Adrenal gland (tissue), 5 donors: ENCODE measurements at regions not wholly inside any gene's neighbourhood (a gene's known extent, or its start where the extent isn't known, plus 50 kb on each side); places are given as distances from the start of the nearest gene placed in this dataset.

Experiments used
- POLR2A ChIP-seq, 2 donors: fragments of 450-650 bp; IDR thresholded peaks; one replicate each; pipeline ENCODE4 v1.6.1; 2017; ENCODE audit warnings: antibody characterized with exemption in 2 of 2, mild to moderate bottlenecking in 2 of 2, moderate library complexity in 1 of 2
- TF ChIP-seq, protein P1 (sequence below), 6 experiments: fragments of 450-650 bp in 4 of 6; fragments of 200-600 bp in 2 of 6; sonication (generic) in 1 of 6; IDR thresholded peaks; 1 replicate in 5 of 6; 2 replicates in 1 of 6; pipeline versions ENCODE4 v1.5.1 to v1.8.0; 2016 to 2021; ENCODE audit warnings: antibody characterized with exemption in 6 of 6, mild to moderate bottlenecking in 2 of 6, moderate library complexity in 1 of 6
- donor health status: DM: no; HTN: no; CAD: no.

DNA sequence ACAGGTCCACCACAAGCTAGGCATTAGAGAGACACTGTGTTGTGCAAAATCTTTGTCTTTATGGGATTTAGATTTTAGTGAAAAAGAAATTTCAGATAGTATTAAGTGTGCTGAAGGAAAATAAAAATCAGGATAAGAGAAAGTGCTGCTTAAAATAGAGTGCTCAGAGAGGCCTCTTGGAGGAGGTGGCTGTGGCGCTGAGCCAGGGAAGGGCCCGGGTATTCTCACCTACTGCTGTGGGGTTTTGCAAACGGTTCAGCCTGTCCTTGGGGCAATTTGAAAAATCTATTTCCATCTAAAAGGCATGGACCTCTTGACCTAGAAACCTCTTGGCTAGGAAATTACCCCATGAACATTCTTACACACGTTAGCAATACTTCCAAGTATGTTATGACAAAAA is 267.7 kb downstream of the TJP1 start:
- TF ChIP-seq, protein P1, sequence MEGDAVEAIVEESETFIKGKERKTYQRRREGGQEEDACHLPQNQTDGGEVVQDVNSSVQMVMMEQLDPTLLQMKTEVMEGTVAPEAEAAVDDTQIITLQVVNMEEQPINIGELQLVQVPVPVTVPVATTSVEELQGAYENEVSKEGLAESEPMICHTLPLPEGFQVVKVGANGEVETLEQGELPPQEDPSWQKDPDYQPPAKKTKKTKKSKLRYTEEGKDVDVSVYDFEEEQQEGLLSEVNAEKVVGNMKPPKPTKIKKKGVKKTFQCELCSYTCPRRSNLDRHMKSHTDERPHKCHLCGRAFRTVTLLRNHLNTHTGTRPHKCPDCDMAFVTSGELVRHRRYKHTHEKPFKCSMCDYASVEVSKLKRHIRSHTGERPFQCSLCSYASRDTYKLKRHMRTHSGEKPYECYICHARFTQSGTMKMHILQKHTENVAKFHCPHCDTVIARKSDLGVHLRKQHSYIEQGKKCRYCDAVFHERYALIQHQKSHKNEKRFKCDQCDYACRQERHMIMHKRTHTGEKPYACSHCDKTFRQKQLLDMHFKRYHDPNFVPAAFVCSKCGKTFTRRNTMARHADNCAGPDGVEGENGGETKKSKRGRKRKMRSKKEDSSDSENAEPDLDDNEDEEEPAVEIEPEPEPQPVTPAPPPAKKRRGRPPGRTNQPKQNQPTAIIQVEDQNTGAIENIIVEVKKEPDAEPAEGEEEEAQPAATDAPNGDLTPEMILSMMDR (IDR thresholded peaks at IDR 0.05): no peak
- no peak for TF ChIP-seq POLR2A (IDR thresholded peaks at IDR 0.05)
